ENCODE measurements at regions not wholly inside any gene's neighbourhood (a gene's known extent, or its start where the extent isn't known, plus 50 kb on each side); places are given as distances from the start of the nearest gene placed in this dataset.
"Not testable (repeated sequence)": the region's sequence is repeated elsewhere in the genome, so short reads cannot be mapped to it uniquely, and the experiment has no call there.

- Histone ChIP-seq H3K36me3 (ENCODE audit: control insufficient read depth, insufficient read depth, low read length) (no peaks in the 10 kb centered on the region), H3K4me3 (ENCODE audit: low read depth, low read length) (no peak overlapping the region), H3K27me3 (ENCODE audit: control insufficient read depth, insufficient read depth, low read length) (no peaks in the 10 kb centered on the region)
- FAIRE-seq (no peak), DNase-seq (ENCODE audit: low read depth) (peak; percentile 78)
- TF ChIP-seq CTCF (IDR thresholded peaks at IDR 0.05; ENCODE audit: insufficient read depth, low read length, severe bottlenecking), result no peak
These were observed 51.9 kb upstream of the LAS1L start for GRCh38 chrX:65586491-65586890.

DNA sequence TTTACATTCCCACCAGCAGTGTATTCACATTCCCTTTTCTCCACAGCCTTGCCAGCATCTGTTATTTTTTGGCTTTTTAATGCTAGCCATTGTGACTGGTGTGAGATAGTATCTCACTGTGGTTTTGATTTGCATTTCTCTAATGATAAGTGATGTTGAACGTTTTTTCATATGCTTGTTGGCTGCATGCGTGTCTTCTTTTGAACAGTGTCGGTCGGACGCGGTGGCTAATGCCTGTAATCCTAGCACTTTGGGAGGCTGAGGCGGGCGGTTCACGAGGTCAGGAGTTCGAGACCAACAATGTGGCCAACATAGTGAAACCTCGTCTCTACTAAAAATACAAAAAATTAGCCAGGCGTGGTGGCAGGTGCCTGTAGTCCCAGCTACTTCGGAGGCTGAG is 50.6 kb upstream of the LAS1L start:
- FAIRE-seq, result not testable (repeated sequence)

More for the DNA sequence above, 50.6 kb upstream of the LAS1L start:
- not testable (repeated sequence) for DNase-seq (ENCODE audit: low read depth); H3K4me3 ChIP-seq (ENCODE audit: low read depth, low read length); H3K36me3 ChIP-seq (ENCODE audit: control insufficient read depth, insufficient read depth, low read length); H3K27me3 ChIP-seq (ENCODE audit: control insufficient read depth, insufficient read depth, low read length)
